ENCODE measurements at regions not wholly inside any gene's neighbourhood (a gene's known extent, or its start where the extent isn't known, plus 50 kb on each side); places are given as distances from the start of the nearest gene placed in this dataset.
"Not testable (repeated sequence)": the region's sequence is repeated elsewhere in the genome, so short reads cannot be mapped to it uniquely, and the experiment has no call there.

DNA sequence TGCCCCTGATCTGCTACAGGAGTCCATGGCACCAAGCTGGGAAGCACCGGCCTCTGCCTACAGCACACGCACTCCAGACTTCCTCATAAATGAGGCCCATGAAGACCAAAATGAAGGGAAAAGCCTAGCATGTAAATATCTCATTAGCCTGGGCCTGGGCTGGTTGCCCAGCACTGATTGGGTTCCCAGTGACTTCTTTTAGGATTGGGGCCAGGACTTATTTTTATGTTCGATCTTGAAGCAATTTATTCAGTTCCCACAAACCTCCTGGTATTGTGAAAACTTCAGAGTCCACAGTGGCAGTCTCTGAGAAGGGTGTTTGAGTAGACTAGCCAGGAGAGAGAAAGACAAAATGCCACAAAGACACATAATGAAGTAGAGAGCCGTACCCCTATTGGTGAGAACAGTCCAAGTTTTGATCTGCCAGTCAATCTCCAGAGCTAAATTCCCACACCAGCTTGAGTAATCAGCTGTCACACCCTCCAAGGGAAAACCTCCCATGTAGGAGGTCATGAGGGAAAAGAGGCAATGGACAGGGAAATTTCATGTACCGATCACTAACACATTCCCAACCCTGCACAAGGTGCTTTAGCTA lies 78.2 kb downstream of the PHLDA1 start:
- Mint-ChIP-seq H3K27ac (no peak overlapping the region), H3K27me3 (no peaks in the 10 kb centered on the region), H3K9me3 (no peaks in the 10 kb centered on the region), H3K4me3 (no peak overlapping the region), H3K36me3 (ENCODE audit: low read depth) (no peaks in the 10 kb centered on the region), H3K4me1 (ENCODE audit: low read depth) (peaks cover 24% of the 10 kb centered on the region)
- no peak for DNase-seq

DNA sequence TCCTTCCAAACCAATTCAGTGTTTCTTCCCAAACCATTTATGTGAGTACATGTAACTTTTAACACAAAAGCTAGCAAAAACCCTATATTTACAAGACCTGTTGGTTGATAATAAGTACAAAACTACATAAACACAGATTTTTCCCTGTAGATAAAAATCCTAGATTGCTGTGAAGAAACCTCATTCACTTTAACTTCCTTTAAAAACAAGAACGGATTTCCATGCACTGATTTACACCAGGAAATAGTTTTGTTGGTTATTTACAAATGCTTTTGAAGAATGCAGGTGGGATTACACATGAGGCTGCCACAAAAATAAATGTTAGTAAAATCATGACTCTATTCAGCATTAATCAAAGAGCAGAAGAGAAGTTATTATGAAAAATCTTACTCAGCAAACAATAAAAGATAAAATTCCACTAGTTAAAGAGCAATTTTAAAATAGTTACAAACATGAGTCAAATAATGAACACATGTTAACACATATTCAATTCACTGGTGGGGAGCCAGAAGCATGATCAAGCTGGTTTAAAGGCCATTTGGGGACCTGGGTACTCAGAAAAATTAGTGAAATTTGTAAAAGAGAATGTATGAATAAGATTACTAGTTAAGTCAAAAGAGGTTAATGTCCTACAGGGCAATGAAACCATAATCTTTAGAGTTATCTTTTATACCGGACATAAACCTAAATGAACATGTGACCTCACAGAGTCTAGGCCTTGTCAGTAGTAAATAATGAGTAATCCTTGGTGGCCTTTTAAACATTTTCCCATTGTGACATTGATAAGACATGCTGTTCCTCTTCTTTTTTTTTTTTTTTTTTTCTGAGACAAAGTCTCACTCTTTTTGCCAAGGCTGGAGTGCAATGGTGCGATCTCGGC lies 79.9 kb downstream of the PHLDA1 start:
- Mint-ChIP-seq H3K4me1 (ENCODE audit: low read depth) (peaks cover 36% of the 10 kb centered on the region), H3K9me3 (no peaks in the 10 kb centered on the region), H3K4me3 (no peak overlapping the region), H3K36me3 (ENCODE audit: low read depth) (no peaks in the 10 kb centered on the region), H3K27me3 (no peaks in the 10 kb centered on the region), H3K27ac (no peak overlapping the region)
- DNase-seq, result no peak

GRCh38 chr12:75947156-75947723 lies 84.3 kb downstream of the PHLDA1 start:
- Mint-ChIP-seq H3K27ac (no peak overlapping the region), H3K36me3 (ENCODE audit: low read depth) (no peaks in the 10 kb centered on the region), H3K4me1 (ENCODE audit: low read depth) (peaks cover 50% of the 10 kb centered on the region), H3K4me3 (no peak overlapping the region), H3K9me3 (no peaks in the 10 kb centered on the region), H3K27me3 (no peaks in the 10 kb centered on the region)
- no peak for DNase-seq

DNA sequence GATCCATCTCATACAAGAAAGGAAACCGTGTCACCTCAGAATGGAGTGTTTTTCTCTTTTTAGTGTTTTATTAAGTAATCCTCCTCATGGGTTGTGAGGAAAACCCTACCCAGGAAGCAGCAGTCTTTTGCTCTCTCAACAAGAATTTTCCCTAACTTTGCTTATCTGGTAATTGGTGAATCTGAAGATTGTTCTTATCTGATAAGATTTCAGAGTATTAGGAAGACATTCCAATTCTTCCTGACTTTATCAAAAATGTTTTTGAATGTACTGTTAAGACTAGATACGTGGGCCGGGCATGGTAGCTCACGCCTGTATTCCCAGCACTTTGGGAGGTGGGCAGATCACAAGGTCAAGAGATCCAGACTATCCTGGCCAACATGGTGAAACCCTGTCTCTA lies 86.0 kb downstream of the PHLDA1 start:
- Mint-ChIP-seq H3K4me1 (ENCODE audit: low read depth) (peaks cover 43% of the 10 kb centered on the region), H3K27ac (peak overlapping the region; percentile 99), H3K9me3 (no peaks in the 10 kb centered on the region)

GRCh38 chr12:75944905-75945432 lies 86.6 kb downstream of the PHLDA1 start:
- no peaks in the 10 kb centered on the region for H3K36me3 Mint-ChIP-seq (ENCODE audit: low read depth)
- no peaks in the 10 kb centered on the region for H3K9me3 Mint-ChIP-seq
- H3K4me3 Mint-ChIP-seq, result peak overlapping the region; percentile 32
- no peak for DNase-seq
- no peaks in the 10 kb centered on the region for H3K27me3 Mint-ChIP-seq
- peak overlapping the region; percentile 99 for H3K27ac Mint-ChIP-seq
- peaks cover 43% of the 10 kb centered on the region for H3K4me1 Mint-ChIP-seq (ENCODE audit: low read depth)

More for the DNA sequence above, 86.0 kb downstream of the PHLDA1 start:
- DNase-seq, result no peak
- Mint-ChIP-seq H3K36me3 (ENCODE audit: low read depth) (no peaks in the 10 kb centered on the region), H3K27me3 (no peaks in the 10 kb centered on the region), H3K4me3 (no peak overlapping the region)

DNA sequence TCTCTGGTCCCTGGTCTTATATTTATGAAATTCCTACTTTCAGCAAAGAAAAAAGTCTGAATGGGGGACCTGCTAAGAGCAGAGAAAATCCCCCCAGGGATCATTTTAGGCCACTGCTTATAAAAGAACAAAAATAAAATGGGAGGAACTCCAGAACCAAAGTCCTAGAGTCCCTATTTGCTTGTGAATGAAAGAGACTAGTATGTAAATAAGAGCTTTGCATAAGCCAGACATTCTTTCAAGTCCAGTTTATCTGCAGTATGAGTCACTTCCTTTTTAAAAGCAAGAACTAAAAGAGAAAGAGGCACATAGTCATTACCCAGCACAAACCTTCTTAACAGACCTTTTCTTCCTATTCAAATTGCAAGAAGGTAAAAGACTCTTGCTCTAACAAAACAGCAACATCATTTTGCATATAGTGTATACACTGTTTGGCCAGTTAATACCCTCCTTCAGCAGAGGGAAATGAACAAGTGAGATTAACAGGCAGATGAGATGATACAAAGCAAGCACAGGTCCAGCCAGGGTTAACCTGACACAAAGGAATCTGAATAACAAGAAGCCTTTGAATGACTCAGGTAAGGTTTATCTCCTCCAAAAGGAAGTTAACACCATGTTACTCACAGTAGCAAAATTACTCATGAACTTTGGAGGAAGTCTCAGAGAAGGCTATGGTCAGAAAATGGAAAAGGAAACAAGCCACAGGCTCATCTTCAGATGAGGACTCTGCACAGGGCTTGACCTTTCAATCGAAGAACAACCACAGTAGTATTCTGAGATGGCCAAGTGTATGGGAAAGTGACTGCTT lies 87.3 kb downstream of the PHLDA1 start:
- DNase-seq, result no peak
- no peaks in the 10 kb centered on the region for H3K27me3 Mint-ChIP-seq
- no peaks in the 10 kb centered on the region for H3K36me3 Mint-ChIP-seq (ENCODE audit: low read depth)
- peaks cover 44% of the 10 kb centered on the region for H3K4me1 Mint-ChIP-seq (ENCODE audit: low read depth)
- no peaks in the 10 kb centered on the region for H3K9me3 Mint-ChIP-seq
- peak overlapping the region; percentile 99 for H3K27ac Mint-ChIP-seq
- H3K4me3 Mint-ChIP-seq, result peak overlapping the region; percentile 44

DNA sequence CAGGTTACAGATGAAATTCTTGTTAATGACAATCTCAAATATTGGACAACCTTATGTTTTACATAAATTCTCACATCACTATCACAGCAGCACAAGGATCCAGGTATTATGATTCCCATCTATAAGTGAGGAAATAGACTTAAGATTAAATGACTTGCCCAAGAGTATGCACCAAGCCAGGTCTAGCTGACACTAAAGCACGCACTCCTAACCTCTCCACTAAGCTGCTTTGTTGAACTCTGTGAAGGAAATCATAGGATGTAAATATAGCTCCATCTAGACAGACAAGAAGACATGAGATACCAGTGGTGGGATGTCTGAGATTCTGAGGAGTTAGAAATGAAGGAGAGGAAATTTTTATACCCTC lies 87.9 kb downstream of the PHLDA1 start:
- Mint-ChIP-seq H3K9me3 (no peaks in the 10 kb centered on the region), H3K4me3 (peak overlapping the region; percentile 44), H3K4me1 (ENCODE audit: low read depth) (peaks cover 44% of the 10 kb centered on the region), H3K27me3 (no peaks in the 10 kb centered on the region), H3K27ac (peak overlapping the region; percentile 99), H3K36me3 (ENCODE audit: low read depth) (no peaks in the 10 kb centered on the region)
- no peak for DNase-seq

DNA sequence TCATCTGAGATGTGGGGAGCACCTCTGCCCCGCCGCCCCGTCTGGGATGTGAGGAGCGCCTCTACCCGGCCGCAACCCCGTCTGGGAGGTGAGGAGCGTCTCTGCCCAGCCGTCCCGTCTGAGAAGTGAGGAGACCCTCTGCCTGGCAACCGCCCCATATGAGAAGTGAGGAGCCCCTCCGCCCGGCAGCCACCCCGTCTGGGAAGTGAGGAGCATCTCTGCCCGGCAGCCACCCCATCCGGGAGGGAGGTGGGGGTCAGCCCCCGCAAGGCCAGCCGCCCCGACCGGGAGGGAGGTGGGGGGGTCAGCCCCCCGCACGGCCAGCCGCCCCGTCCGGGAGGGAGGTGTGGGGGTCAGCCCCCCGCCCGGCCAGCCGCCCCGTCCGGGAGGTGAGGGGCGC lies 89.9 kb downstream of the PHLDA1 start:
- not testable (repeated sequence) for H3K9me3 Mint-ChIP-seq; H3K27me3 Mint-ChIP-seq; DNase-seq; H3K4me3 Mint-ChIP-seq; H3K36me3 Mint-ChIP-seq (ENCODE audit: low read depth); H3K27ac Mint-ChIP-seq
- H3K4me1 Mint-ChIP-seq (ENCODE audit: low read depth), result peaks cover 32% of the 10 kb centered on the region

- H3K4me3 Mint-ChIP-seq, result no peak overlapping the region
- H3K36me3 Mint-ChIP-seq (ENCODE audit: low read depth), result no peaks in the 10 kb centered on the region
- H3K4me1 Mint-ChIP-seq (ENCODE audit: low read depth), result peaks cover 26% of the 10 kb centered on the region
- H3K27me3 Mint-ChIP-seq, result no peaks in the 10 kb centered on the region
- H3K27ac Mint-ChIP-seq, result no peak overlapping the region
- no peaks in the 10 kb centered on the region for H3K9me3 Mint-ChIP-seq
- no peak for DNase-seq
These were observed 92.4 kb downstream of the PHLDA1 start for GRCh38 chr12:75939016-75939642.

- H3K27me3 Mint-ChIP-seq, result no peaks in the 10 kb centered on the region
- H3K9me3 Mint-ChIP-seq, result no peaks in the 10 kb centered on the region
- no peak overlapping the region for H3K27ac Mint-ChIP-seq
- H3K4me3 Mint-ChIP-seq, result no peak overlapping the region
- H3K4me1 Mint-ChIP-seq (ENCODE audit: low read depth), result peaks cover 28% of the 10 kb centered on the region
- no peaks in the 10 kb centered on the region for H3K36me3 Mint-ChIP-seq (ENCODE audit: low read depth)
- no peak for DNase-seq
These were observed 93.4 kb downstream of the PHLDA1 start for GRCh38 chr12:75938189-75938588.

DNA sequence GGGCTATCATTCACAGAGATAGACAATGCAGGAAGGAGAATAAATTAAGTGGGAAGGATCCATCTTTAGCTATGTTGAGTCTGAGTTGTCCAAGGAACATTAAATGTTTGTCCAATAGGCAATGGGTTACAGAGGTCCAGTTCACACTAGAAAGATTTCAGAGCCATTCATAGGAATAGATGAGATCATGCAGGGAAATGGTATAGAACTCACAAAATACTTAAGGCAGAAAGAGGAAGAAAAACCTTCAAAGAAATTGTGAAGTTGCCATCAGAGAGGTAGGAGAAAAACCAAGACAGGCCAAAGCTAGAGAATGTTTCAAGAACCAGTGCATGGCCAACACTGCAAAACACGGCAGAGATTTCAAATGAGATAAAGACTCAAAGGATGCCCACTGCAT lies 94.1 kb downstream of the PHLDA1 start:
- DNase-seq, result no peak
- Mint-ChIP-seq H3K4me3 (no peak overlapping the region), H3K36me3 (ENCODE audit: low read depth) (no peaks in the 10 kb centered on the region), H3K4me1 (ENCODE audit: low read depth) (peaks cover 32% of the 10 kb centered on the region), H3K27me3 (no peaks in the 10 kb centered on the region), H3K9me3 (no peaks in the 10 kb centered on the region), H3K27ac (no peak overlapping the region)

DNA sequence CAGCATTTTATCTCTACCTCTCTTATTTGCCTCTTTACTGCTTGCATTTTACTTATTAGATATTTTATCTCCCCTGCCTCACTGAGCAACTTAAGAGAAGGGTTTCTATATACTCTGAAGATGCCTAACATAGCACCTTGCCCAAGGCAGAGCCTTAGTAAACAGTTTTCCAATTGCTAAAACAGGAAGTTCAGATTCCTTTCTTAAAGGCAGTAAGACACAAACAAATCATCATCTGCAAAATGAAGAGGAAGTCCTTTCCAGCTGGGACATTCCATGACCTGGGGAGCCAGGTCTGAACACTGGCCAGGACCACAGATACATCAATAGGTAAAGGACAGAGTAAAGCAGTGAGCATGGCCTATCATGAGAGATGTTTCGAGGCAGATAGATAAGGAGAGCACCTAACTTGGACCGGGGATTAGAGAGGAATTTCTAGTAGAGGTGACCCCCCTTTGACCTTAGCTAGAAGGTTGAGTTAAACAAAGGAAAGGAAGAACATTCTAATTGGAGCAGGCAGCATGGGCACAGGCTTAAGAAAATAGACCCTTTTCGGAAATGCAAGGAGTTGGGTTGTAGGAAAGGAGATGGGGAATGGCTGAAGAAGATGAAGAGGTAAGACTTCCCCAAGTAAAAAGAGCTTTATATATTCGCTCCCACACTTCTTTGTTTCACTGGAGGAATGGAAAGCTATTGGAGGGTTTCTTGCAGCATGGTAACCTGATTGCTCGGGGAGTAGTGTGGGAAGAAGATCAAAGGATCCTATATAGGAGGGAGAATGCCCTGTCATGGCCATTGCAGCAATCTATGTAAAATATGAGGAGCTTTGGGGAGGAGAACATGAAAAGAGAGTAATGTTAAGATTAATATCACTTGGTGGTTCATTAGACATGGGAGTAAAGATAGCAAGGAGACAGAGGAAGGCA lies 94.8 kb downstream of the PHLDA1 start:
- DNase-seq, result no peak
- Mint-ChIP-seq H3K4me3 (no peak overlapping the region), H3K9me3 (no peaks in the 10 kb centered on the region), H3K4me1 (ENCODE audit: low read depth) (peaks cover 37% of the 10 kb centered on the region), H3K36me3 (ENCODE audit: low read depth) (no peaks in the 10 kb centered on the region), H3K27me3 (no peaks in the 10 kb centered on the region), H3K27ac (no peak overlapping the region)

GRCh38 chr12:75935539-75936242 lies 95.9 kb downstream of the PHLDA1 start:
- Mint-ChIP-seq H3K4me3 (no peak overlapping the region), H3K27me3 (no peaks in the 10 kb centered on the region), H3K36me3 (ENCODE audit: low read depth) (no peaks in the 10 kb centered on the region), H3K27ac (peak overlapping the region; percentile 42), H3K4me1 (ENCODE audit: low read depth) (peaks cover 36% of the 10 kb centered on the region), H3K9me3 (no peaks in the 10 kb centered on the region)
- no peak for DNase-seq

Measured in activated T-cell treated with anti-CD3 and anti-CD28 coated beads, Interleukin-2, amount 50 U/mL, for 24 hours (primary cell).